ENCODE measurements at regions not wholly inside any gene's neighbourhood (a gene's known extent, or its start where the extent isn't known, plus 50 kb on each side); places are given as distances from the start of the nearest gene placed in this dataset.

DNA sequence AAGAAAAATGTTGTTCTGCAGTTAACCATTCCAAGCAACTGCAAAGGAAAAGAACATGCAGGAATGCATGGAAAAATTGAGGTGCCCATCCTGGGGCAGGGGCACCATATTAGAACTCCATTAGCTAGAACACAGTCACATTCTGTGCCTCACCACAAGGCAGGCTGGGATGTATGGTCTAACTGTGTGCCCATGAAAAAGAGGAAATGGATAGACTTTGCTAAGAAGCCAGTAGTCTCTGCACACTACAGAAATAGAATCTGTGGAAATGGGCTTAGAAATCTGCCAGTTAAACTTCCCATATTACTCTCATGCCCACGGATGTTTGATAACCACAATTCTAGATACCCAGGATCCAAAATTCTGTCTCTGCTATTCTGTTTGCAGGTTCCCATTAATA, 423.8 kb upstream of the SMARCA2 start:
- ATAC-seq, result no peak
- TF ChIP-seq, protein P1, sequence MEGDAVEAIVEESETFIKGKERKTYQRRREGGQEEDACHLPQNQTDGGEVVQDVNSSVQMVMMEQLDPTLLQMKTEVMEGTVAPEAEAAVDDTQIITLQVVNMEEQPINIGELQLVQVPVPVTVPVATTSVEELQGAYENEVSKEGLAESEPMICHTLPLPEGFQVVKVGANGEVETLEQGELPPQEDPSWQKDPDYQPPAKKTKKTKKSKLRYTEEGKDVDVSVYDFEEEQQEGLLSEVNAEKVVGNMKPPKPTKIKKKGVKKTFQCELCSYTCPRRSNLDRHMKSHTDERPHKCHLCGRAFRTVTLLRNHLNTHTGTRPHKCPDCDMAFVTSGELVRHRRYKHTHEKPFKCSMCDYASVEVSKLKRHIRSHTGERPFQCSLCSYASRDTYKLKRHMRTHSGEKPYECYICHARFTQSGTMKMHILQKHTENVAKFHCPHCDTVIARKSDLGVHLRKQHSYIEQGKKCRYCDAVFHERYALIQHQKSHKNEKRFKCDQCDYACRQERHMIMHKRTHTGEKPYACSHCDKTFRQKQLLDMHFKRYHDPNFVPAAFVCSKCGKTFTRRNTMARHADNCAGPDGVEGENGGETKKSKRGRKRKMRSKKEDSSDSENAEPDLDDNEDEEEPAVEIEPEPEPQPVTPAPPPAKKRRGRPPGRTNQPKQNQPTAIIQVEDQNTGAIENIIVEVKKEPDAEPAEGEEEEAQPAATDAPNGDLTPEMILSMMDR (IDR thresholded peaks at IDR 0.05), result no peak
- no peak for DNase-seq

DNA sequence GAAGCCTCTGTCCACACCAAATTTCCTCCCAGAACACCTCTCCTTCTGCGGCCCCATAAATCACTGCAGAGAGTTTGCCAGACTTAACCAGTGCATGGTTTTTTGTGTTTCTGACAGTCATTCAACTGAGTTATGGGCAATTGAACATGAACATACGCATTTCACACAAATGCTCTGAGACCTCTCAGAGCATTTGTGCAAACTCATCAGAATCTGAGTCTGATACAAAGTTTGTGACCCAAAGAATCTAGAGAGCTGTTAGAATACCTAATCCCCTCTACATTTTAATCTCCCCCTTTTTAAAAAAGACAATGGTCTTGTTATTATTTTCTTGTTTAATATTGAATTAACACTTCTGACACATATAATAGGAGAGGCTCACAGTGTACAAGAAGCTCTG, 416.9 kb upstream of the SMARCA2 start:
- no peak for ATAC-seq
- H3K4me3 ChIP-seq, result no peak overlapping the region
- TF ChIP-seq, protein P1 (IDR thresholded peaks at IDR 0.05), result no peak
- no peaks in the 10 kb centered on the region for H3K9me3 ChIP-seq
- DNase-seq, result no peak
- WGBS, 3 donors, result 79 to 88% (median 87%) methylated on average over 2 of the region's 2 CpGs
- H3K36me3 ChIP-seq (ENCODE audit: insufficient read depth in 1 of 2, low read depth in 1 of 2), result no peaks in the 10 kb centered on the region
- no peaks in the 10 kb centered on the region for H3K4me1 ChIP-seq
- no peak overlapping the region for H3K27ac ChIP-seq
- H3K27me3 ChIP-seq (ENCODE audit: insufficient read depth in 3 of 3, low read length in 2 of 3), result no peaks in the 10 kb centered on the region
- intact Hi-C loops (cut with DNase I), result no loop called here

More for the DNA sequence above, 423.8 kb upstream of the SMARCA2 start:
- 61 to 69% (median 65%) methylated on average over 1 of the region's 1 CpG for WGBS, 3 donors
- no peak overlapping the region for H3K27ac ChIP-seq
- H3K4me3 ChIP-seq, result no peak overlapping the region
- H3K4me1 ChIP-seq, result no peaks in the 10 kb centered on the region
- no peaks in the 10 kb centered on the region for H3K27me3 ChIP-seq (ENCODE audit: insufficient read depth in 3 of 3, low read length in 2 of 3)
- H3K36me3 ChIP-seq (ENCODE audit: insufficient read depth in 1 of 2, low read depth in 1 of 2), result no peaks in the 10 kb centered on the region
- H3K9me3 ChIP-seq, result no peaks in the 10 kb centered on the region
- intact Hi-C loops (cut with DNase I), result no loop called here

DNA sequence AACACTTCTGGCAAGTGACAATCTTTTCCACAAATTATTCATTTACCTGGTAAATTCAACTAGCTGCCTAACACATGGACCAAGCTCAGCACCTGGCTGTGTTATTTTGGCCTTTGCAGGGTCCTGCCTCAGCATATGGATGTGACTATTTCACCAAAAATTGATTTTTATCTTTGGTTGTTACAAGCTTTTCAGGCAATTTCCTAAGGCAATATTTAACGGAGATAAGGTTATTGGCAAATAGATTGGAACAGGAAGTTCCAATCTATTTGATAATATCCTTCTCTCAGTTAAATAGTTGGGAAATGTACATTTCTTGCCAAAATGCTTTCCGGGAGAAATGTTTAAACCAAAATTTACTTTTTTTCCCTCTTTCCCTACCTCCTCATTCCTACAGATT, 415.2 kb upstream of the SMARCA2 start:
- intact Hi-C loops (cut with DNase I), result no loop called here
- no peak for DNase-seq
- ATAC-seq, result no peak
- Histone ChIP-seq H3K4me3 (no peak overlapping the region), H3K9me3 (no peaks in the 10 kb centered on the region), H3K4me1 (no peaks in the 10 kb centered on the region), H3K27me3 (ENCODE audit: insufficient read depth in 3 of 3, low read length in 2 of 3) (no peaks in the 10 kb centered on the region), H3K27ac (no peak overlapping the region), H3K36me3 (ENCODE audit: insufficient read depth in 1 of 2, low read depth in 1 of 2) (no peaks in the 10 kb centered on the region)
- TF ChIP-seq, protein P1 (IDR thresholded peaks at IDR 0.05), result no peak
- 50 to 60% (median 55%) methylated on average over 2 of the region's 2 CpGs for WGBS, 3 donors

DNA sequence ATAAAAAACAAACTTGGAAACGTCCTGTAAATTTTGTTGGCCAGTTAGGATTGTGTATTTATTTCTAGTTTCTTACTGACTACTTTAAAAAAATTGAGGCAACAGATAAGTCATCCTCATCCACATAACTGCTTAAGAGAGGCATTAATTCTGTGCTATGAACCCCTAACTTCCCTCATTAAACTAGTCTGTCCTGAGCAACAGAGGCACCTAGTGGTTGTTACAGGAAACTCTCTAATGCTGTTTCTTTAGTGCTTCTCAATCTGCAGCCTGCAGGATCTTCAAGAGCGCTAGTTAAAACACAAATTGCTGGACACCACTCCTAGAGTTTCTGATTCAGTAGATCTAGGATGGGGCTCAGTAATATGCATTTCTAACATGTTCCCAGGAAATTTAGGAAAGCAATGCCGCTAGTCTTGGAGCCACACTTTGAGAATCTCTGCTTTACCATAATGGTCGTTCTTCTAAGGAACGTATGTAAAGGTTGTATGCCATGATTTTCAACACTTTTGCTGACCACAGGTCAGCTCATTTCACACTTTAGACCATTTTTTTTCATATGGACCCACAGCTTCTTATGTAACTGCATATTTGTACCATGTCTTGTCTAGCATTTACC, 410.1 kb upstream of the SMARCA2 start:
- H3K4me1 ChIP-seq, result no peaks in the 10 kb centered on the region
- TF ChIP-seq, protein P1 (IDR thresholded peaks at IDR 0.05), result peak; percentile 23
- no peak for ATAC-seq
- H3K27ac ChIP-seq, result no peak overlapping the region
- peaks cover 0 to 3% (median 0%) of the 10 kb centered on the region in 3 donors for H3K27me3 ChIP-seq (ENCODE audit: insufficient read depth in 3 of 3, low read length in 2 of 3)
- WGBS, 3 donors, result 62 to 70% (median 64%) methylated on average over 5 of the region's 5 CpGs
- H3K4me3 ChIP-seq, result no peak overlapping the region
- H3K36me3 ChIP-seq (ENCODE audit: insufficient read depth in 1 of 2, low read depth in 1 of 2), result no peaks in the 10 kb centered on the region
- intact Hi-C loops (cut with DNase I), result no loop called here
- H3K9me3 ChIP-seq, result no peaks in the 10 kb centered on the region
- DNase-seq, result no peak

DNA sequence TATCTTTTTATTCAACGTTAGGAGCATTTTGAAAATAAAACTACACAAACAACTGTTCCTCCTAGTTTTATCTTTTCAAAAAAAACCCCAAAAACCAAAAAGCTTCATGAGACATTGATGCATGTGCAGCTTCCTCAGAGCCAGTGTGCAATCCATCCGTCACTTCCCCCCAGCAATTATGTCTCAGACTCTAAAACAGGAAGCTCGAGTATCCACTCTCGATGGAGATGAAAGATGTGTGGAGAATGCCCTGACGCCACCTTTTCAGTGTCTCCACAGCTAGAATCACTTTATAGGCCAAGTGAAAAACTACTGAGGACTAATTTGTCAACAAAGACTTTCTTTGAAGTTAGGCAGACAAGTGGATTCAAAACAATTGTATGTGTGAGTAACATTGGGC, 408.9 kb upstream of the SMARCA2 start:
- Histone ChIP-seq H3K4me1 (no peaks in the 10 kb centered on the region), H3K27ac (no peak overlapping the region), H3K9me3 (no peaks in the 10 kb centered on the region), H3K4me3 (no peak overlapping the region), H3K36me3 (ENCODE audit: insufficient read depth in 1 of 2, low read depth in 1 of 2) (no peaks in the 10 kb centered on the region), H3K27me3 (ENCODE audit: insufficient read depth in 3 of 3, low read length in 2 of 3) (peaks cover 0 to 3% (median 0%) of the 10 kb centered on the region in 3 donors)
- ATAC-seq (no peak), DNase-seq (no peak)
- TF ChIP-seq, protein P1 (IDR thresholded peaks at IDR 0.05), result no peak
- WGBS, 3 donors, result 45 to 49% (median 46%) methylated on average over 5 of the region's 5 CpGs
- intact Hi-C loops (cut with DNase I), result no loop called here
